ENCODE measurements at regions not wholly inside any gene's neighbourhood (a gene's known extent, or its start where the extent isn't known, plus 50 kb on each side); places are given as distances from the start of the nearest gene placed in this dataset.

GRCh38 chr5:7074176-7074575 is 321.8 kb upstream of the ADCY2 start:
- H3K4me3 Mint-ChIP-seq (ENCODE audit: unreplicated experiment) = no peak overlapping the region
- no peaks in the 10 kb centered on the region for H3K9me3 Mint-ChIP-seq (ENCODE audit: low read depth)
- peak; percentile 36 for TF ChIP-seq CTCF (IDR thresholded peaks at IDR 0.05)
- no peak for DNase-seq (ENCODE audit: low spot score)
- no peak overlapping the region for H3K27ac Mint-ChIP-seq (ENCODE audit: unreplicated experiment)
- H3K36me3 Mint-ChIP-seq (ENCODE audit: low read depth) = no peaks in the 10 kb centered on the region
- H3K27me3 Mint-ChIP-seq (ENCODE audit: low read depth) = peaks cover 11% of the 10 kb centered on the region
- peaks cover 7% of the 10 kb centered on the region for H3K4me1 Mint-ChIP-seq (ENCODE audit: low read depth)

GRCh38 chr5:7075470-7075869 is 320.5 kb upstream of the ADCY2 start:
- Mint-ChIP-seq H3K27ac (ENCODE audit: unreplicated experiment) (no peak overlapping the region), H3K36me3 (ENCODE audit: low read depth) (no peaks in the 10 kb centered on the region), H3K9me3 (ENCODE audit: low read depth) (no peaks in the 10 kb centered on the region), H3K4me3 (ENCODE audit: unreplicated experiment) (no peak overlapping the region), H3K4me1 (ENCODE audit: low read depth) (peaks cover 20% of the 10 kb centered on the region), H3K27me3 (ENCODE audit: low read depth) (peaks cover 5% of the 10 kb centered on the region)
- no peak for DNase-seq (ENCODE audit: low spot score)
- no peak for TF ChIP-seq CTCF (IDR thresholded peaks at IDR 0.05)

GRCh38 chr5:7078101-7078500 is 317.8 kb upstream of the ADCY2 start:
- H3K4me3 Mint-ChIP-seq (ENCODE audit: unreplicated experiment) = no peak overlapping the region
- no peak for TF ChIP-seq CTCF (IDR thresholded peaks at IDR 0.05)
- H3K27me3 Mint-ChIP-seq (ENCODE audit: low read depth) = no peaks in the 10 kb centered on the region

DNA sequence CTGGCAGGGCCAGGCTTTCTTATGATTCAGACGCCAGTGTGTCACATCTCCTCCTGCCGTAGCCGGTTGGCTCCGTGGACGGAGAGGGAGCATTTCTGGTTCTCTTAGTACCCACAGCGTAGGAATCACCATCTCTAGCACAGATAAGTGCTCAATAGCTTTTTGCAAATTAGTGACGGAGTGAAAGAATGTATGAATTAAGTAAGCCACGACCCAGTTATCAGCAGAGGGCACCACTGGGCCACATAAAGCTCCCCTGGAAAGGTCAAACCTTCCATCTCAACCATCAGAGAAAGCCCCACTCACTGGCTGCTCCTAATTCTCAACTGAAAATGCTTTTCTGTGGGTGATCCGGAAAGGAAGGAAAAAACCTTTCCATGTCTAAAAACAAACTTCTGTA is 317.0 kb upstream of the ADCY2 start:
- Mint-ChIP-seq H3K27me3 (ENCODE audit: low read depth) (no peaks in the 10 kb centered on the region), H3K9me3 (ENCODE audit: low read depth) (no peaks in the 10 kb centered on the region), H3K4me3 (ENCODE audit: unreplicated experiment) (no peak overlapping the region), H3K36me3 (ENCODE audit: low read depth) (no peaks in the 10 kb centered on the region), H3K27ac (ENCODE audit: unreplicated experiment) (no peak overlapping the region), H3K4me1 (ENCODE audit: low read depth) (peaks cover 29% of the 10 kb centered on the region)
- peak; percentile 36 for TF ChIP-seq CTCF (IDR thresholded peaks at IDR 0.05)
- no peak for DNase-seq (ENCODE audit: low spot score)

More at GRCh38 chr5:7078101-7078500, 317.8 kb upstream of the ADCY2 start:
- H3K9me3 Mint-ChIP-seq (ENCODE audit: low read depth) = no peaks in the 10 kb centered on the region
- peaks cover 29% of the 10 kb centered on the region for H3K4me1 Mint-ChIP-seq (ENCODE audit: low read depth)
- no peaks in the 10 kb centered on the region for H3K36me3 Mint-ChIP-seq (ENCODE audit: low read depth)
- no peak for DNase-seq (ENCODE audit: low spot score)
- no peak overlapping the region for H3K27ac Mint-ChIP-seq (ENCODE audit: unreplicated experiment)

GRCh38 chr5:7080501-7080900 is 315.4 kb upstream of the ADCY2 start:
- H3K4me1 Mint-ChIP-seq (ENCODE audit: low read depth) = peaks cover 29% of the 10 kb centered on the region
- H3K27me3 Mint-ChIP-seq (ENCODE audit: low read depth) = no peaks in the 10 kb centered on the region
- no peaks in the 10 kb centered on the region for H3K9me3 Mint-ChIP-seq (ENCODE audit: low read depth)
- H3K36me3 Mint-ChIP-seq (ENCODE audit: low read depth) = no peaks in the 10 kb centered on the region
- peak overlapping the region; percentile 7 for H3K27ac Mint-ChIP-seq (ENCODE audit: unreplicated experiment)
- no peak overlapping the region for H3K4me3 Mint-ChIP-seq (ENCODE audit: unreplicated experiment)
- TF ChIP-seq CTCF (IDR thresholded peaks at IDR 0.05) = no peak
- DNase-seq (ENCODE audit: low spot score) = no peak
